Neural cell (in vitro differentiated cells): ENCODE measurements at regions not wholly inside any gene's neighbourhood (a gene's known extent, or its start where the extent isn't known, plus 50 kb on each side); places are given as distances from the start of the nearest gene placed in this dataset.

ENCODE experiments used
- H2AFZ ChIP-seq: fragments of 200-600, 300-800 bp; sonication (generic), shearing (Covaris generic); 2 replicates; pipeline ENCODE4 v1.6.0; 2014; ENCODE audit warnings: low read depth, mild to moderate bottlenecking, antibody characterized with exemption, low read length, moderate library complexity
- H3F3A ChIP-seq: fragments of 200-600 bp; shearing (Covaris generic); 2 replicates; pipeline ENCODE4 v1.6.1; 2016; ENCODE audit warnings: mild to moderate bottlenecking, moderate library complexity, mixed read lengths, antibody characterized with exemption, low read length; ENCODE audit not compliant: insufficient read depth, poor library complexity, severe bottlenecking
- H3K27ac ChIP-seq: fragments of 200-600, 300-800 bp; sonication (generic), shearing (Covaris generic); 2 replicates; pipeline ENCODE4 v1.5.1; 2014; ENCODE audit warnings: mild to moderate bottlenecking, low read length, moderate library complexity
- H3K27me3 ChIP-seq: fragments of 300-800, 200-600 bp; sonication (generic), shearing (Covaris generic); 2 replicates; pipeline ENCODE4 v1.6.0; 2014; ENCODE audit warnings: mild to moderate bottlenecking, low read depth, low read length, moderate library complexity; ENCODE audit not compliant: insufficient read depth
- H3K36me3 ChIP-seq: fragments of 300-800, 200-600 bp; sonication (generic), shearing (Covaris generic); 2 replicates; pipeline ENCODE4 v1.5.1; 2014; ENCODE audit warnings: mild to moderate bottlenecking, antibody characterized with exemption, low read length, moderate library complexity; ENCODE audit not compliant: insufficient read depth
- H3K4me2 ChIP-seq: fragments of 300-800, 200-600 bp; sonication (generic), shearing (Covaris generic); 2 replicates; pipeline ENCODE4 v1.6.0; 2014; ENCODE audit warnings: mild to moderate bottlenecking, low read length
- H3K4me3 ChIP-seq: fragments of 300-800, 200-600 bp; sonication (generic), shearing (Covaris generic); 2 replicates; pipeline ENCODE4 v1.5.1; 2014; ENCODE audit warnings: mild to moderate bottlenecking, low read length, moderate library complexity
- H3K79me2 ChIP-seq: fragments of 200-600 bp; shearing (Covaris generic); replicated peaks from 2 replicates; pipeline ENCODE4 v1.6.0; 2014; ENCODE audit warnings: mild to moderate bottlenecking, low read length, moderate library complexity; ENCODE audit not compliant: insufficient read depth
- H3K9ac ChIP-seq: fragments of 300-800, 200-600 bp; sonication (generic), shearing (Covaris generic); 2 replicates; pipeline ENCODE4 v1.6.1; 2016; ENCODE audit warnings: mild to moderate bottlenecking, low read length, mixed read lengths
- H3K9me2 ChIP-seq: fragments of 200-600 bp; shearing (Covaris generic); 2 replicates; pipeline ENCODE4 v1.6.1; 2016; ENCODE audit warnings: mild to moderate bottlenecking, low read length, mixed read lengths; ENCODE audit not compliant: insufficient read depth
- H3K9me3 ChIP-seq: fragments of 200-600, 300-800 bp; sonication (generic), shearing (Covaris generic); 2 replicates; pipeline ENCODE4 v1.6.1; 2016; ENCODE audit warnings: mild to moderate bottlenecking, mixed run types, low read length, moderate library complexity, mixed read lengths
- H4K20me1 ChIP-seq: fragments of 200-600 bp; shearing (Covaris generic); 2 replicates; pipeline ENCODE4 v1.6.1; 2016; ENCODE audit warnings: mild to moderate bottlenecking, mixed run types; ENCODE audit not compliant: insufficient read depth
- CTCF ChIP-seq: fragments of 450-650 bp; IDR thresholded peaks from 2 replicates; pipeline ENCODE4 v1.5.1; 2014; ENCODE audit warnings: antibody characterized with exemption, mild to moderate bottlenecking, moderate library complexity; ENCODE audit not compliant: poor library complexity, severe bottlenecking
- EP300 ChIP-seq: fragments of 450-650 bp; conservative IDR thresholded peaks from 2 replicates; pipeline ENCODE4 v1.6.1; 2014; ENCODE audit warnings: antibody characterized with exemption, mild to moderate bottlenecking, moderate library complexity; ENCODE audit not compliant: poor library complexity, severe bottlenecking
- EZH2 ChIP-seq: fragments of 200-600, 300-800 bp; shearing (Covaris generic), sonication (generic); IDR thresholded peaks from 2 replicates; pipeline ENCODE4 v1.6.1; 2014; ENCODE audit warnings: antibody characterized with exemption, low read length, borderline replicate concordance, mild to moderate bottlenecking; ENCODE audit not compliant: insufficient read depth, poor library complexity, severe bottlenecking
- MXI1 ChIP-seq: fragments of 450-650 bp; conservative IDR thresholded peaks from 2 replicates; pipeline ENCODE4 v1.6.1; 2014; ENCODE audit warnings: antibody characterized with exemption, mild to moderate bottlenecking; ENCODE audit not compliant: poor library complexity, severe bottlenecking
- POLR2AphosphoS5 ChIP-seq: IDR thresholded peaks from 2 replicates; pipeline ENCODE4 v1.6.1; 2012
- RAD21 ChIP-seq: fragments of 450-650 bp; conservative IDR thresholded peaks from 2 replicates; pipeline ENCODE4 v1.6.1; 2014; ENCODE audit warnings: antibody characterized with exemption, mild to moderate bottlenecking, moderate library complexity
- REST ChIP-seq: IDR thresholded peaks from 2 replicates; pipeline ENCODE4 v1.6.1; 2012; ENCODE audit warnings: borderline replicate concordance
- SMC3 ChIP-seq: fragments of 450-650 bp; conservative IDR thresholded peaks from 2 replicates; pipeline ENCODE4 v1.6.1; 2014; ENCODE audit warnings: antibody characterized with exemption, mild to moderate bottlenecking, moderate library complexity; ENCODE audit not compliant: poor library complexity
- TAF1 ChIP-seq: IDR thresholded peaks from 2 replicates; pipeline ENCODE4 v1.6.1; 2012; ENCODE audit warnings: low read depth

GRCh38 chr20:24077145-24077544 lies 88.6 kb upstream of the GGTLC1 start:
- Histone ChIP-seq H3K27ac (no peak overlapping the region), H3K36me3 (no peaks in the 10 kb centered on the region), H2AFZ (no peak overlapping the region), H3K9ac (no peak overlapping the region), H3F3A (no peaks in the 10 kb centered on the region), H4K20me1 (no peaks in the 10 kb centered on the region), H3K9me3 (no peaks in the 10 kb centered on the region), H3K9me2 (no peaks in the 10 kb centered on the region), H3K4me2 (no peak overlapping the region), H3K27me3 (no peaks in the 10 kb centered on the region), H3K4me3 (no peak overlapping the region), H3K79me2 (no peaks in the 10 kb centered on the region)
- TF ChIP-seq EZH2 (no peak), EP300 (no peak), CTCF (no peak), REST (no peak), SMC3 (no peak), MXI1 (no peak), POLR2AphosphoS5 (no peak), TAF1 (no peak), RAD21 (no peak)

- Histone ChIP-seq H3F3A (no peaks in the 10 kb centered on the region), H3K27ac (no peak overlapping the region), H4K20me1 (no peaks in the 10 kb centered on the region), H2AFZ (no peak overlapping the region), H3K27me3 (no peaks in the 10 kb centered on the region), H3K9me2 (no peaks in the 10 kb centered on the region), H3K79me2 (no peaks in the 10 kb centered on the region), H3K9me3 (no peaks in the 10 kb centered on the region), H3K4me3 (no peak overlapping the region), H3K36me3 (no peaks in the 10 kb centered on the region), H3K4me2 (no peak overlapping the region), H3K9ac (no peak overlapping the region)
- no peak for TF ChIP-seq SMC3
These were observed 82.1 kb upstream of the GGTLC1 start for GRCh38 chr20:24070679-24071078.

- no peak overlapping the region for H3K4me2 ChIP-seq
- no peaks in the 10 kb centered on the region for H3K9me2 ChIP-seq
- no peaks in the 10 kb centered on the region for H3F3A ChIP-seq
- no peaks in the 10 kb centered on the region for H3K9me3 ChIP-seq
- H3K79me2 ChIP-seq = no peaks in the 10 kb centered on the region
- no peaks in the 10 kb centered on the region for H3K27me3 ChIP-seq
- no peak overlapping the region for H3K27ac ChIP-seq
- no peak overlapping the region for H3K4me3 ChIP-seq
- no peak overlapping the region for H2AFZ ChIP-seq
- H4K20me1 ChIP-seq = no peaks in the 10 kb centered on the region
- H3K36me3 ChIP-seq = no peaks in the 10 kb centered on the region
- H3K9ac ChIP-seq = no peak overlapping the region
- no peak for TF ChIP-seq TAF1
These were observed 77.6 kb upstream of the GGTLC1 start for GRCh38 chr20:24066076-24066700.
